Caco-2 (cell line): ENCODE measurements at regions not wholly inside any gene's neighbourhood (a gene's known extent, or its start where the extent isn't known, plus 50 kb on each side); places are given as distances from the start of the nearest gene placed in this dataset.
"Not testable (repeated sequence)": the region's sequence is repeated elsewhere in the genome, so short reads cannot be mapped to it uniquely, and the experiment has no call there.

Experiments
- BruUV-seq: library from RNA; stranded (reverse); fragments of 400-500 nt; replicated peaks from 2 replicates; lab custom pipeline; 2021; lab: Mats Ljungman, UMichigan
- CTCF ChIA-PET: fragments of 300-600 bp; sonication (Branson Sonifier 250); formaldehyde crosslinking; loops from one replicate; lab custom pipeline; 2022; ENCODE audit warnings: antibody characterized with exemption; lab: Charles Lee
- POLR2A ChIA-PET: fragments of 300-600 bp; sonication (Branson Sonifier 250); formaldehyde crosslinking; loops from one replicate; lab custom pipeline; 2022; ENCODE audit warnings: antibody characterized with exemption; lab: Charles Lee
- DNase-seq, 2 experiments: peaks; one replicate each; pipeline versions ENCODE4 v3.0.0 to v3.0.0-alpha.2; 2020 to 2022
- H3K27me3 ChIP-seq: replicated peaks from 2 replicates; pipeline ENCODE4 v1.6.0; 2011; ENCODE audit warnings: low read length; ENCODE audit not compliant: control insufficient read depth, insufficient read depth
- H3K36me3 ChIP-seq: 2 replicates; pipeline ENCODE4 v1.5.1; 2011; ENCODE audit warnings: low read length; ENCODE audit not compliant: control insufficient read depth, insufficient read depth
- H3K4me1 ChIP-seq: fragments of 250-450 bp; sonication (Bioruptor Pico); 2 replicates; pipeline ENCODE4 v1.5.1; 2020; ENCODE audit warnings: mild to moderate bottlenecking
- H3K4me3 ChIP-seq: 2 replicates; pipeline ENCODE4 v1.5.1; 2011; ENCODE audit warnings: low read depth, mild to moderate bottlenecking, control low read depth, low read length
- H3K9me3 ChIP-seq: fragments of 250-450 bp; sonication (Bioruptor Pico); 2 replicates; pipeline ENCODE4 v1.5.1; 2020; ENCODE audit warnings: mild to moderate bottlenecking, moderate library complexity
- H3K27ac Mint-ChIP-seq: one replicate; pipeline ENCODE4 v1.8.0; 2022; ENCODE audit warnings: mixed read lengths; ENCODE audit not compliant: unreplicated experiment
- H3K27me3 Mint-ChIP-seq: one replicate; pipeline ENCODE4 v1.8.0; 2022; ENCODE audit warnings: mixed read lengths; ENCODE audit not compliant: insufficient read depth, unreplicated experiment
- H3K36me3 Mint-ChIP-seq: one replicate; pipeline ENCODE4 v1.8.0; 2022; ENCODE audit warnings: mild to moderate bottlenecking, mixed read lengths; ENCODE audit not compliant: insufficient read depth, unreplicated experiment
- H3K4me1 Mint-ChIP-seq: one replicate; pipeline ENCODE4 v1.8.0; 2022; ENCODE audit warnings: low read depth, mixed read lengths; ENCODE audit not compliant: unreplicated experiment
- H3K4me3 Mint-ChIP-seq: one replicate; pipeline ENCODE4 v1.8.0; 2022; ENCODE audit warnings: mild to moderate bottlenecking, moderate library complexity, mixed read lengths; ENCODE audit not compliant: unreplicated experiment
- H3K9me3 Mint-ChIP-seq: one replicate; pipeline ENCODE4 v1.8.0; 2022; ENCODE audit warnings: mixed read lengths; ENCODE audit not compliant: unreplicated experiment
- CTCF ChIP-seq, 2 experiments: fragments of 200-600 bp in 1 of 2; IDR thresholded peaks; 1 replicate in 1 of 2; 2 replicates in 1 of 2; pipeline versions ENCODE4 v1.5.1 to v1.8.0; 2011 to 2022; ENCODE audit warnings: antibody characterized with exemption in 1 of 2, control low read depth in 1 of 2, inconsistent platforms in 1 of 2, low read depth in 1 of 2, low read length in 1 of 2, mild to moderate bottlenecking in 1 of 2, moderate library complexity in 1 of 2; ENCODE audit not compliant: insufficient read depth in 1 of 2, severe bottlenecking in 1 of 2, unreplicated experiment in 1 of 2
- intact Hi-C: fragments of 100-400 bp; cut with micrococcal nuclease; formaldehyde crosslinking; loops from one replicate; pipeline ENCODE4 v1.10.0; 2022; ENCODE audit not compliant: unreplicated experiment

GRCh38 chr12:131242741-131243496, 289.2 kb downstream of the ADGRD1 start:
- POLR2A ChIA-PET = no interaction called here
- BruUV-seq = no TSS peak
- no peaks in the 10 kb centered on the region for H3K27me3 Mint-ChIP-seq
- no peak overlapping the region for H3K27ac Mint-ChIP-seq
- DNase-seq = peak; percentile 25 to 54
- intact Hi-C loops = no loop called here
- H3K4me1 ChIP-seq = no peaks in the 10 kb centered on the region
- H3K36me3 ChIP-seq = no peaks in the 10 kb centered on the region
- no peaks in the 10 kb centered on the region for H3K36me3 Mint-ChIP-seq
- H3K4me3 ChIP-seq = no peak overlapping the region
- no peak for TF ChIP-seq CTCF (IDR thresholded peaks at IDR 0.05; ENCODE audit: insufficient read depth in 1 of 2, low read depth in 1 of 2, low read length in 1 of 2, severe bottlenecking in 1 of 2, unreplicated experiment in 1 of 2)
- H3K4me1 Mint-ChIP-seq = no peaks in the 10 kb centered on the region
- no peaks in the 10 kb centered on the region for H3K27me3 ChIP-seq
- CTCF ChIA-PET = no interaction called here
- H3K4me3 Mint-ChIP-seq = no peak overlapping the region
- no peaks in the 10 kb centered on the region for H3K9me3 Mint-ChIP-seq
- H3K9me3 ChIP-seq = 0 out of 2 replicates have a peak, but pooled peaks cover 3% of the 10 kb centered on the region

GRCh38 chr12:131244157-131244688, 290.5 kb downstream of the ADGRD1 start:
- H3K4me1 ChIP-seq, intact Hi-C loops: not testable (repeated sequence)

GRCh38 chr12:131245161-131245560, 291.5 kb downstream of the ADGRD1 start:
- H3K27me3 Mint-ChIP-seq, H3K4me1 Mint-ChIP-seq, H3K4me1 ChIP-seq, H3K4me3 Mint-ChIP-seq, H3K27me3 ChIP-seq, H3K9me3 ChIP-seq, POLR2A ChIA-PET, H3K9me3 Mint-ChIP-seq, BruUV-seq, CTCF ChIA-PET, H3K4me3 ChIP-seq, DNase-seq, intact Hi-C loops, H3K36me3 ChIP-seq, H3K36me3 Mint-ChIP-seq, H3K27ac Mint-ChIP-seq: not testable (repeated sequence)

More at GRCh38 chr12:131244157-131244688, 290.5 kb downstream of the ADGRD1 start:
- H3K9me3 Mint-ChIP-seq, H3K36me3 Mint-ChIP-seq, H3K4me1 Mint-ChIP-seq, H3K9me3 ChIP-seq, DNase-seq, POLR2A ChIA-PET, H3K36me3 ChIP-seq, H3K27ac Mint-ChIP-seq, H3K27me3 ChIP-seq, H3K27me3 Mint-ChIP-seq, BruUV-seq, CTCF ChIA-PET, H3K4me3 ChIP-seq, H3K4me3 Mint-ChIP-seq: not testable (repeated sequence)

DNA sequence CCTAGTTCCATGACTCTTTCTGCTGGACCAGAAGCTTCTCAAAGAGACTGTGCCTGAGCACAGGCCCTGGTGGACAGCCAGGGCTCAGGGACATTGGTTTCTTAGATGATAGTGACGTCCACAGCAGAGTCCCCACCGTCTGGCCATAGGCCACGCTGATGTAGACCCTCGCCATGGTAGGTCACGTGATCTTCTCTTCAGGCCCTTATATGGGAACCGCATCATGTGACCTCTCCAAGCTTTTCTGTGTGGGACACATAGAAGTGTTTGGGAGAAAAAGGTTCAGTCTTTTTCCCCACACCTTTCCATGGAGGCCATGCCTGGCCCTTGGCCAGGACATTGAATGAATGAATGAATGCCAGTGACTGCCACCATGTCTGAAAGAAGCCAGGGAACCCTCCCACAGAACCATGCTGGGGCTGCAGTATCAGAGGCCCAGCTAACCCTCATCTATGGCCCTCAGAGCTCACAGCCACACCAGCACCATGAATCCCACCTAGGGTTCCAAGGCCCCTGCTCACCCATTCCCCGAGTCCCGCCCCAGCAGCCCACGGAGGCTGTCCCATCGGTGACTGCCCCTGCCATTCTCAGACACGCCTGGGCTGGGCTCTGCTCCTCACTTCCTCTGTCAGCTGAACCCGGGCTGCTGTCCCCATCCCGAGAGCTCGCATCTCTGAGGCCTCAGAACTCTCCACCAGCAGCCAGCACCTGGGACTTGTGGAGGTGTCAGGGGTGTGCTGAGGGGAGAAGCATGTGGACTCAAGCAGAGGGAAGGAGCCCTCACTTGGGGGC, 292.1 kb downstream of the ADGRD1 start:
- DNase-seq = no peak
- intact Hi-C loops = no loop called here
- no peaks in the 10 kb centered on the region for H3K36me3 Mint-ChIP-seq
- ChIA-PET POLR2A (no interaction called here), CTCF (no interaction called here)
- H3K9me3 ChIP-seq = 0 out of 2 replicates have a peak, but pooled peaks cover 3% of the 10 kb centered on the region
- H3K4me3 Mint-ChIP-seq = no peak overlapping the region
- no peaks in the 10 kb centered on the region for H3K4me1 Mint-ChIP-seq
- no peak overlapping the region for H3K4me3 ChIP-seq
- no peak overlapping the region for H3K27ac Mint-ChIP-seq
- no peaks in the 10 kb centered on the region for H3K36me3 ChIP-seq
- no TSS peak for BruUV-seq
- H3K27me3 Mint-ChIP-seq = no peaks in the 10 kb centered on the region
- TF ChIP-seq CTCF (IDR thresholded peaks at IDR 0.05; ENCODE audit: insufficient read depth in 1 of 2, low read depth in 1 of 2, low read length in 1 of 2, severe bottlenecking in 1 of 2, unreplicated experiment in 1 of 2) = no peak
- H3K27me3 ChIP-seq = no peaks in the 10 kb centered on the region
- H3K4me1 ChIP-seq = no peaks in the 10 kb centered on the region
- no peaks in the 10 kb centered on the region for H3K9me3 Mint-ChIP-seq

- H3K9me3 ChIP-seq, H3K27me3 ChIP-seq, H3K27ac Mint-ChIP-seq, H3K9me3 Mint-ChIP-seq, CTCF ChIA-PET, BruUV-seq, DNase-seq, H3K4me1 Mint-ChIP-seq, H3K36me3 ChIP-seq, H3K4me3 ChIP-seq, POLR2A ChIA-PET, intact Hi-C loops, H3K4me1 ChIP-seq, H3K4me3 Mint-ChIP-seq, H3K27me3 Mint-ChIP-seq, H3K36me3 Mint-ChIP-seq: not testable (repeated sequence)
These were observed 293.5 kb downstream of the ADGRD1 start for GRCh38 chr12:131247026-131247725.
